HEK293T (cell line): ENCODE measurements at regions not wholly inside any gene's neighbourhood (a gene's known extent, or its start where the extent isn't known, plus 50 kb on each side); places are given as distances from the start of the nearest gene placed in this dataset.

Experiments used
- BHLHE40 ChIP-seq: fragments of 450-650 bp; IDR thresholded peaks from 2 replicates; pipeline ENCODE4 v1.6.1; 2016; ENCODE audit warnings: mild to moderate bottlenecking, moderate library complexity, borderline replicate concordance
- CTBP1 ChIP-seq: fragments of 450-650 bp; IDR thresholded peaks from 2 replicates; pipeline ENCODE4 v1.6.1; 2016; ENCODE audit warnings: borderline replicate concordance
- FOXM1 ChIP-seq: fragments of 450-650 bp; IDR thresholded peaks from 2 replicates; pipeline ENCODE4 v1.6.1; 2017; ENCODE audit warnings: mild to moderate bottlenecking, borderline replicate concordance
- HDGF ChIP-seq: fragments of 450-650 bp; IDR thresholded peaks from 2 replicates; pipeline ENCODE4 v1.6.1; 2017; ENCODE audit warnings: antibody characterized with exemption, borderline replicate concordance
- PKNOX1 ChIP-seq: fragments of 450-650 bp; IDR thresholded peaks from 2 replicates; pipeline ENCODE4 v1.6.1; 2016
- SP1 ChIP-seq: fragments of 450-650 bp; IDR thresholded peaks from 2 replicates; pipeline ENCODE4 v1.6.1; 2017
- TARDBP ChIP-seq: fragments of 450-650 bp; IDR thresholded peaks from 2 replicates; pipeline ENCODE4 v1.6.1; 2016

DNA sequence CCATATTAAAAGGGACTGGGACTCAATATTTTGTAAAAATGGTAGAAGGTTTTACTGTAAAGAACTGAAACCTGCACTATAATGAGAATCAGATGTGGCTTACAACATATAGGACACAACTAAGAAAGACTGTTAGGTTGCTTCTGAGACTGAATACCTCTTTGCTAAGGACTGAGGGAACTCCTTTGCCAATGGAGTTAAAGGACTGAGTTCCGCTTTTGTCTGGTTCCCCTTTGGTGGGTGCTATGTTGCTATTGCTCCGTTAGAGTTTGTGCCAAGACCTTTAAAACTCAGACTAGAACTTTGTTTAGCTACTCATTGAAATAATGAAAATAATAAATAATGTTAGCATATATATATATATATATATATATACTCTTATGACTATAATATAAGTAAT is 147.8 kb upstream of the KCNMB2 start:
- TF ChIP-seq BHLHE40 = no peak
- TF ChIP-seq HDGF = no peak
- TF ChIP-seq FOXM1 = no peak
- no peak for TF ChIP-seq SP1
- no peak for TF ChIP-seq CTBP1
- no peak for TF ChIP-seq TARDBP
- no peak for TF ChIP-seq PKNOX1
